ENCODE measurements at regions not wholly inside any gene's neighbourhood (a gene's known extent, or its start where the extent isn't known, plus 50 kb on each side); places are given as distances from the start of the nearest gene placed in this dataset.

- Histone ChIP-seq H3K27me3 (ENCODE audit: low read depth, low read length) (no peaks in the 10 kb centered on the region), H3K4me1 (ENCODE audit: low read length) (peaks cover 48% of the 10 kb centered on the region), H3K27ac (ENCODE audit: low read length) (peak overlapping the region; percentile 92), H3K36me3 (replicated peaks; ENCODE audit: low read depth, low read length) (peaks cover 13% of the 10 kb centered on the region), H3K4me3 (ENCODE audit: low read length) (peak overlapping the region; percentile 66), H3K9me3 (ENCODE audit: insufficient read depth, low read length) (no peaks in the 10 kb centered on the region), H3K9ac (ENCODE audit: low read length) (peak overlapping the region; percentile 41), H2AFZ (ENCODE audit: low read depth, low read length) (no peak overlapping the region), H3K4me2 (ENCODE audit: low read length) (peak overlapping the region; percentile 93), H4K20me1 (ENCODE audit: insufficient read depth, low read length) (peaks cover 34% of the 10 kb centered on the region), H3K79me2 (ENCODE audit: low read length) (peaks cover 51% of the 10 kb centered on the region)
- TF ChIP-seq CTCF (IDR thresholded peaks at IDR 0.05; ENCODE audit: low read depth, low read length) = no peak
- TF ChIP-seq EZH2phosphoT487 (IDR thresholded peaks at IDR 0.05; ENCODE audit: low read depth) = no peak
Measured at GRCh38 chr6:150764334-150765066, 101.0 kb upstream of the MTHFD1L start.

- peaks cover 50% of the 10 kb centered on the region for H3K79me2 ChIP-seq (ENCODE audit: low read length)
- peaks cover 27% of the 10 kb centered on the region for H4K20me1 ChIP-seq (ENCODE audit: insufficient read depth, low read length)
- H3K9me3 ChIP-seq (ENCODE audit: insufficient read depth, low read length) = no peaks in the 10 kb centered on the region
- peaks cover 48% of the 10 kb centered on the region for H3K4me1 ChIP-seq (ENCODE audit: low read length)
- no peaks in the 10 kb centered on the region for H3K27me3 ChIP-seq (ENCODE audit: low read depth, low read length)
- TF ChIP-seq CTCF (IDR thresholded peaks at IDR 0.05; ENCODE audit: low read depth, low read length) (no peak), EZH2phosphoT487 (IDR thresholded peaks at IDR 0.05; ENCODE audit: low read depth) (no peak)
- H2AFZ ChIP-seq (ENCODE audit: low read depth, low read length) = no peak overlapping the region
- peak overlapping the region; percentile 92 for H3K27ac ChIP-seq (ENCODE audit: low read length)
- H3K4me2 ChIP-seq (ENCODE audit: low read length) = peak overlapping the region; percentile 93
- peak overlapping the region; percentile 41; the same call in 1 of the 2 replicates for H3K9ac ChIP-seq (ENCODE audit: low read length)
- peak overlapping the region; percentile 66 for H3K4me3 ChIP-seq (ENCODE audit: low read length)
- peaks cover 18% of the 10 kb centered on the region for H3K36me3 ChIP-seq (replicated peaks; ENCODE audit: low read depth, low read length)
Measured at GRCh38 chr6:150765067-150765764, 100.3 kb upstream of the MTHFD1L start.

GRCh38 chr6:150766201-150766997 is 99.1 kb upstream of the MTHFD1L start:
- peak overlapping the region; percentile 93 for H3K4me2 ChIP-seq (ENCODE audit: low read length)

More at GRCh38 chr6:150766201-150766997, 99.1 kb upstream of the MTHFD1L start:
- Histone ChIP-seq H4K20me1 (ENCODE audit: insufficient read depth, low read length) (peaks cover 26% of the 10 kb centered on the region), H3K9ac (ENCODE audit: low read length) (peak overlapping the region; percentile 3; the same call in 1 of the 2 replicates), H3K9me3 (ENCODE audit: insufficient read depth, low read length) (no peaks in the 10 kb centered on the region), H3K79me2 (ENCODE audit: low read length) (peaks cover 51% of the 10 kb centered on the region), H3K4me1 (ENCODE audit: low read length) (peaks cover 48% of the 10 kb centered on the region), H3K27ac (ENCODE audit: low read length) (peak overlapping the region; percentile 92), H2AFZ (ENCODE audit: low read depth, low read length) (no peak overlapping the region), H3K4me3 (ENCODE audit: low read length) (peak overlapping the region; percentile 66; the same call in 1 of the 2 replicates), H3K27me3 (ENCODE audit: low read depth, low read length) (no peaks in the 10 kb centered on the region), H3K36me3 (replicated peaks; ENCODE audit: low read depth, low read length) (peaks cover 24% of the 10 kb centered on the region)
- no peak for TF ChIP-seq EZH2phosphoT487 (IDR thresholded peaks at IDR 0.05; ENCODE audit: low read depth)
- no peak for TF ChIP-seq CTCF (IDR thresholded peaks at IDR 0.05; ENCODE audit: low read depth, low read length)
